ENCODE measurements at regions not wholly inside any gene's neighbourhood (a gene's known extent, or its start where the extent isn't known, plus 50 kb on each side); places are given as distances from the start of the nearest gene placed in this dataset.

DNA sequence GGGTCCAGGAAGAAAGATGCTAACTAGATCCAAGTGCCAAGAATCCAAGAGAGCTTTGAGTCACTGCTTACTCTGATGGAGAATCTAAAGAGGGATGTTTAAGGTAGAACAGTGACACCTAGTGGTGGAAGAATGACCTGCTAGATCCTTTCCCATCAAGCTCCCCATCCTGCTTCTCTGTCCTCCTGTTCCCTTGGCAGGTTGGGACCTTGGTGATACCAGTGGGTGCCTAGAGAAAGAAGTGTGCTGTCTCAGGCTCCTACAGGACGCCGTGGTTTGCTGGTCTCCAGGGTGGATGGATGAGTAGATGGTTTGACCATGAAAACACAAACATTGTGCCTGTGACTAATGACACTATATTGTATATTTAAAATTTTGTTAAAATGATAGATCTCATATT is 383.7 kb downstream of the TMEM135 start:
- peak; percentile 76 for TF ChIP-seq CTCF (IDR thresholded peaks at IDR 0.05; ENCODE audit: insufficient read depth, low read depth, low read length)
- TF ChIP-seq EZH2 (IDR thresholded peaks at IDR 0.05; ENCODE audit: insufficient read depth, low read length): no peak
